ENCODE measurements at regions not wholly inside any gene's neighbourhood (a gene's known extent, or its start where the extent isn't known, plus 50 kb on each side); places are given as distances from the start of the nearest gene placed in this dataset.

- H3K79me2 ChIP-seq (ENCODE audit: insufficient read depth, low read length), result no peaks in the 10 kb centered on the region
- no peaks in the 10 kb centered on the region for H3K27me3 ChIP-seq (ENCODE audit: insufficient read depth, low read length)
- H3K4me2 ChIP-seq (ENCODE audit: low read length), result no peak overlapping the region
- H3K9ac ChIP-seq (ENCODE audit: low read length), result no peak overlapping the region
- TF ChIP-seq, protein P1, sequence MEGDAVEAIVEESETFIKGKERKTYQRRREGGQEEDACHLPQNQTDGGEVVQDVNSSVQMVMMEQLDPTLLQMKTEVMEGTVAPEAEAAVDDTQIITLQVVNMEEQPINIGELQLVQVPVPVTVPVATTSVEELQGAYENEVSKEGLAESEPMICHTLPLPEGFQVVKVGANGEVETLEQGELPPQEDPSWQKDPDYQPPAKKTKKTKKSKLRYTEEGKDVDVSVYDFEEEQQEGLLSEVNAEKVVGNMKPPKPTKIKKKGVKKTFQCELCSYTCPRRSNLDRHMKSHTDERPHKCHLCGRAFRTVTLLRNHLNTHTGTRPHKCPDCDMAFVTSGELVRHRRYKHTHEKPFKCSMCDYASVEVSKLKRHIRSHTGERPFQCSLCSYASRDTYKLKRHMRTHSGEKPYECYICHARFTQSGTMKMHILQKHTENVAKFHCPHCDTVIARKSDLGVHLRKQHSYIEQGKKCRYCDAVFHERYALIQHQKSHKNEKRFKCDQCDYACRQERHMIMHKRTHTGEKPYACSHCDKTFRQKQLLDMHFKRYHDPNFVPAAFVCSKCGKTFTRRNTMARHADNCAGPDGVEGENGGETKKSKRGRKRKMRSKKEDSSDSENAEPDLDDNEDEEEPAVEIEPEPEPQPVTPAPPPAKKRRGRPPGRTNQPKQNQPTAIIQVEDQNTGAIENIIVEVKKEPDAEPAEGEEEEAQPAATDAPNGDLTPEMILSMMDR (IDR thresholded peaks at IDR 0.05; ENCODE audit: low read length), result no peak
- TF ChIP-seq EZH2 (IDR thresholded peaks at IDR 0.05; ENCODE audit: borderline replicate concordance, low read length), result no peak
- no peak overlapping the region for H3K27ac ChIP-seq (ENCODE audit: low read depth, low read length, poor library complexity, severe bottlenecking)
- no peaks in the 10 kb centered on the region for H3K36me3 ChIP-seq (ENCODE audit: insufficient read depth, low read length)
- H3F3A ChIP-seq (ENCODE audit: insufficient read depth, low read length), result no peaks in the 10 kb centered on the region
- H3K9me2 ChIP-seq (ENCODE audit: low read depth, low read length), result no peaks in the 10 kb centered on the region
- no peak overlapping the region for H2AFZ ChIP-seq (ENCODE audit: low read length)
- H3K9me3 ChIP-seq (ENCODE audit: low read length), result no peaks in the 10 kb centered on the region
- no peak overlapping the region for H3K4me3 ChIP-seq (ENCODE audit: low read depth, low read length, poor library complexity, severe bottlenecking)
- no peaks in the 10 kb centered on the region for H4K20me1 ChIP-seq (ENCODE audit: insufficient read depth, low read length)
- H3K4me1 ChIP-seq (ENCODE audit: insufficient read depth, low read length, severe bottlenecking), result no peaks in the 10 kb centered on the region
These were observed 248.0 kb downstream of the SPATA18 start for GRCh38 chr4:52299120-52299519.

DNA sequence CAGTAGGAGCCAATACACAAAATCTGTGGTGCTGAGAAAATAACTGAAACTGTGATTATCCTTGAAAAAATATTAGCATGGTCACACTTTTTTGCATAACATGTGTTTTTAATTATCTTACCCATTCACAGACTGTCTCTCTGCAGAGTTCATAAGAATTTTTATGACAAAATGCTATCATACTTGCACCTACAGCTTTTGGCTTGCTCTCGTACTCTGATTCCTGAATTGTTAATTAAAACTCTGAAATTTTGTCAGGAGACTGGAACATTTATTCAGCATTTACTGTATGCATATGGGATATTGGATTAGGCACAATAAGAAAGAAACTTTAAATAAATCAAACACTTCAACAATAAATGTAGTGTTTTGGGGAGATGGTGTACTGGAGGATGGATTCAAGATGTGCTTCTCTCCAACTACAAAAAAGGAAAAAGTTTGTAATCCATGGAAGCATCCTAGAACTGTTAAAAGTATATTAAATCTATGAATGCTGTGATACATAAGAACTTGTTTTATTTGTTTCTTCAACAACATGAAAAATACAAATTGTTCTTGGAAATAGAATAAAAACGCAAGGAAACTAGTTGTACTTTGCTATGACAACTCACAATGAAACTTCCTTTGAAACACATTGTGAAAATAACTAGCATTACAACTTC is 260.5 kb downstream of the SPATA18 start:
- Histone ChIP-seq H3K79me2 (ENCODE audit: insufficient read depth, low read length) (no peaks in the 10 kb centered on the region), H3K27me3 (ENCODE audit: insufficient read depth, low read length) (no peaks in the 10 kb centered on the region), H3K36me3 (ENCODE audit: insufficient read depth, low read length) (no peaks in the 10 kb centered on the region), H4K20me1 (ENCODE audit: insufficient read depth, low read length) (no peaks in the 10 kb centered on the region), H3K27ac (ENCODE audit: low read depth, low read length, poor library complexity, severe bottlenecking) (no peak overlapping the region), H3K9me2 (ENCODE audit: low read depth, low read length) (no peaks in the 10 kb centered on the region), H3K4me1 (ENCODE audit: insufficient read depth, low read length, severe bottlenecking) (no peaks in the 10 kb centered on the region), H3K4me2 (ENCODE audit: low read length) (no peak overlapping the region), H3F3A (ENCODE audit: insufficient read depth, low read length) (no peaks in the 10 kb centered on the region), H3K9me3 (ENCODE audit: low read length) (no peaks in the 10 kb centered on the region), H3K9ac (ENCODE audit: low read length) (no peak overlapping the region), H2AFZ (ENCODE audit: low read length) (no peak overlapping the region), H3K4me3 (ENCODE audit: low read depth, low read length, poor library complexity, severe bottlenecking) (no peak overlapping the region)
- TF ChIP-seq EZH2 (IDR thresholded peaks at IDR 0.05; ENCODE audit: borderline replicate concordance, low read length), result no peak
- TF ChIP-seq, protein P1 (IDR thresholded peaks at IDR 0.05; ENCODE audit: low read length), result no peak

- H3K9ac ChIP-seq (ENCODE audit: low read length), result no peak overlapping the region
- TF ChIP-seq EZH2 (IDR thresholded peaks at IDR 0.05; ENCODE audit: borderline replicate concordance, low read length), result no peak
- TF ChIP-seq, protein P1 (IDR thresholded peaks at IDR 0.05; ENCODE audit: low read length), result no peak
- no peaks in the 10 kb centered on the region for H3K27me3 ChIP-seq (ENCODE audit: insufficient read depth, low read length)
- no peak overlapping the region for H3K4me3 ChIP-seq (ENCODE audit: low read depth, low read length, poor library complexity, severe bottlenecking)
- no peak overlapping the region for H3K4me2 ChIP-seq (ENCODE audit: low read length)
- no peaks in the 10 kb centered on the region for H3F3A ChIP-seq (ENCODE audit: insufficient read depth, low read length)
- no peaks in the 10 kb centered on the region for H3K4me1 ChIP-seq (ENCODE audit: insufficient read depth, low read length, severe bottlenecking)
- no peaks in the 10 kb centered on the region for H3K9me2 ChIP-seq (ENCODE audit: low read depth, low read length)
- no peaks in the 10 kb centered on the region for H3K9me3 ChIP-seq (ENCODE audit: low read length)
- no peaks in the 10 kb centered on the region for H3K36me3 ChIP-seq (ENCODE audit: insufficient read depth, low read length)
- H3K79me2 ChIP-seq (ENCODE audit: insufficient read depth, low read length), result no peaks in the 10 kb centered on the region
- H3K27ac ChIP-seq (ENCODE audit: low read depth, low read length, poor library complexity, severe bottlenecking), result no peak overlapping the region
- H4K20me1 ChIP-seq (ENCODE audit: insufficient read depth, low read length), result no peaks in the 10 kb centered on the region
- H2AFZ ChIP-seq (ENCODE audit: low read length), result no peak overlapping the region
These were observed 261.6 kb downstream of the SPATA18 start for GRCh38 chr4:52312722-52313121.
